AG04449 (cell line): ENCODE measurements at regions not wholly inside any gene's neighbourhood (a gene's known extent, or its start where the extent isn't known, plus 50 kb on each side); places are given as distances from the start of the nearest gene placed in this dataset.

Experiments
- CTCF ChIA-PET: fragments of 350-600 bp; formaldehyde crosslinking; extraction: SDS; loops from one replicate; lab custom pipeline; 2021; ENCODE audit warnings: antibody characterized with exemption; lab: Yijun Ruan, JAX
- POLR2A ChIA-PET: fragments of 400-600, 350-600 bp; formaldehyde crosslinking; extraction: SDS; loops from one replicate; lab custom pipeline; 2020; ENCODE audit warnings: antibody characterized with exemption, inconsistent platforms; lab: Yijun Ruan, JAX
- DNase-seq: peaks from one replicate; pipeline ENCODE4 v3.0.0-alpha.2; 2010; ENCODE audit warnings: low read depth, low spot score
- H3K4me3 ChIP-seq: 2 replicates; pipeline ENCODE4 v1.5.1; 2011; ENCODE audit warnings: low read depth, mild to moderate bottlenecking, control low read depth, low read length
- TF ChIP-seq, protein P1 (sequence below): IDR thresholded peaks from one replicate; pipeline ENCODE4 v1.5.1; 2011; ENCODE audit warnings: mild to moderate bottlenecking, moderate library complexity, low read length, control low read depth, inconsistent platforms; ENCODE audit not compliant: insufficient read depth; ENCODE audit errors: missing control alignments

- no peak for DNase-seq
- ChIA-PET POLR2A (no interaction called here), CTCF (no interaction called here)
- TF ChIP-seq, protein P1, sequence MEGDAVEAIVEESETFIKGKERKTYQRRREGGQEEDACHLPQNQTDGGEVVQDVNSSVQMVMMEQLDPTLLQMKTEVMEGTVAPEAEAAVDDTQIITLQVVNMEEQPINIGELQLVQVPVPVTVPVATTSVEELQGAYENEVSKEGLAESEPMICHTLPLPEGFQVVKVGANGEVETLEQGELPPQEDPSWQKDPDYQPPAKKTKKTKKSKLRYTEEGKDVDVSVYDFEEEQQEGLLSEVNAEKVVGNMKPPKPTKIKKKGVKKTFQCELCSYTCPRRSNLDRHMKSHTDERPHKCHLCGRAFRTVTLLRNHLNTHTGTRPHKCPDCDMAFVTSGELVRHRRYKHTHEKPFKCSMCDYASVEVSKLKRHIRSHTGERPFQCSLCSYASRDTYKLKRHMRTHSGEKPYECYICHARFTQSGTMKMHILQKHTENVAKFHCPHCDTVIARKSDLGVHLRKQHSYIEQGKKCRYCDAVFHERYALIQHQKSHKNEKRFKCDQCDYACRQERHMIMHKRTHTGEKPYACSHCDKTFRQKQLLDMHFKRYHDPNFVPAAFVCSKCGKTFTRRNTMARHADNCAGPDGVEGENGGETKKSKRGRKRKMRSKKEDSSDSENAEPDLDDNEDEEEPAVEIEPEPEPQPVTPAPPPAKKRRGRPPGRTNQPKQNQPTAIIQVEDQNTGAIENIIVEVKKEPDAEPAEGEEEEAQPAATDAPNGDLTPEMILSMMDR: no peak
- no peak overlapping the region for H3K4me3 ChIP-seq
Measured at GRCh38 chr2:56656826-56657225, 473.0 kb downstream of the CCDC85A start.

DNA sequence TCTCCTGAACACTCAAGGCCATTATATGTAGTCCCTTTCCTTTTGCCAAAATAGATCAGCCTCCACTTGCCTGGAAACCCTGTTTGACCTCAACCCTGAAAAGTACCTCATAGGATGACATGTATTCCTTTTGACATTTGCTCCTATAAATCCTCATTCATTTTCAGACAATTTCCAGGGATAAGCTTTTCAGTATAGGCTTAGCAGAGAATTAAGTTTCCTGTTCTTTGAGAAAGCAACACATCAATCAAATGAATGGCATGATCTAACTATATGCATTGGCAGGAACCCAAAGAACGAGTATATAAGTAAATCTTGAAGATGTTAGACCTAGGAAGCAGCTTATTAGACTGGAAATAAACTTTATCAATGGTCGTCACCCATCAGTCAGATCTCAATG lies 483.0 kb downstream of the CCDC85A start:
- TF ChIP-seq, protein P1: no peak
- ChIA-PET POLR2A (no interaction called here), CTCF (no interaction called here)
- H3K4me3 ChIP-seq: no peak overlapping the region
- no peak for DNase-seq

- POLR2A ChIA-PET: no interaction called here
Measured at GRCh38 chr2:56671973-56672569, 488.3 kb downstream of the CCDC85A start.

DNA sequence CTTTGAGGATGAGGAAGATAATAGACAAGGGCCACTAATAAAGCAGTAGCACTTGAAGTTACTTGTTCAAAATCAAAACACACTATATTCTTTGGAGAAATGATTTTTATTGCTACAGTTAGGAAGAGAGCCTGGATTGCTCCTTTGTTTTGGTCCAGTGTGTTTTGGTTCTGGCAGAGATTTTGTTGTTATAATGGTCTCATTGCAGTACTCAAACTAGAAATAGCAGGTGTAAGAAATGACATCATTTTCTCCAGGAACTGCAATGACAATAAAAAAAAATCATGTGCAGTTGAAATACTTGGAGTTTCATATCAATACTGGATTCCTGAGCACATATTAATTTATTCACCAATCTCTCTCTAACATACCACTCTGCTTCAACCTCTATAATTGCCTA lies 490.3 kb downstream of the CCDC85A start:
- no peak for DNase-seq
- POLR2A ChIA-PET: no interaction called here
- CTCF ChIA-PET: no interaction called here
- TF ChIP-seq, protein P1: no peak
- no peak overlapping the region for H3K4me3 ChIP-seq

More at GRCh38 chr2:56671973-56672569, 488.3 kb downstream of the CCDC85A start:
- TF ChIP-seq, protein P1: no peak
- CTCF ChIA-PET: no interaction called here
- DNase-seq: no peak
- H3K4me3 ChIP-seq: no peak overlapping the region

- no peak overlapping the region for H3K4me3 ChIP-seq
- TF ChIP-seq, protein P1: no peak
- DNase-seq: no peak
- CTCF ChIA-PET: no interaction called here
- POLR2A ChIA-PET: interaction anchor here (0.6 kb wide), 1 partner anchor 112 kb away, joined by 3 read pairs; no protein-coding TSS in a partner anchor
Measured at GRCh38 chr2:56676966-56677365, 493.2 kb downstream of the CCDC85A start.

GRCh38 chr2:56680971-56681631 lies 497.3 kb downstream of the CCDC85A start:
- TF ChIP-seq, protein P1: no peak
- POLR2A ChIA-PET: interaction anchor here (1.4 kb wide), 1 partner anchor 32 kb away, joined by 4 read pairs; no protein-coding TSS in a partner anchor
- DNase-seq: no peak
- CTCF ChIA-PET: interaction anchor here (1.0 to 1.2 kb wide), 2 partner anchors 490 to 493 kb away, joined by 3 read pairs; no protein-coding TSS in a partner anchor
- H3K4me3 ChIP-seq: no peak overlapping the region
